Esophagus squamous epithelium (tissue), 4 donors: ENCODE measurements at regions not wholly inside any gene's neighbourhood (a gene's known extent, or its start where the extent isn't known, plus 50 kb on each side); places are given as distances from the start of the nearest gene placed in this dataset.

Experiments
- POLR2A ChIP-seq, 4 donors: fragments of 450-650 bp; IDR thresholded peaks; one replicate each; pipeline ENCODE4 v1.6.1; 2017; ENCODE audit warnings: antibody characterized with exemption in 4 of 4, mild to moderate bottlenecking in 4 of 4, moderate library complexity in 3 of 4
- TF ChIP-seq, protein P1 (sequence below), 6 experiments: fragments of 450-650 bp in 4 of 6; fragments of 200-600 bp in 2 of 6; sonication (generic) in 2 of 6; IDR thresholded peaks; one replicate each; pipeline ENCODE4 v1.5.1; 2016 to 2019; ENCODE audit warnings: antibody characterized with exemption in 6 of 6, mild to moderate bottlenecking in 4 of 6, moderate library complexity in 4 of 6

DNA sequence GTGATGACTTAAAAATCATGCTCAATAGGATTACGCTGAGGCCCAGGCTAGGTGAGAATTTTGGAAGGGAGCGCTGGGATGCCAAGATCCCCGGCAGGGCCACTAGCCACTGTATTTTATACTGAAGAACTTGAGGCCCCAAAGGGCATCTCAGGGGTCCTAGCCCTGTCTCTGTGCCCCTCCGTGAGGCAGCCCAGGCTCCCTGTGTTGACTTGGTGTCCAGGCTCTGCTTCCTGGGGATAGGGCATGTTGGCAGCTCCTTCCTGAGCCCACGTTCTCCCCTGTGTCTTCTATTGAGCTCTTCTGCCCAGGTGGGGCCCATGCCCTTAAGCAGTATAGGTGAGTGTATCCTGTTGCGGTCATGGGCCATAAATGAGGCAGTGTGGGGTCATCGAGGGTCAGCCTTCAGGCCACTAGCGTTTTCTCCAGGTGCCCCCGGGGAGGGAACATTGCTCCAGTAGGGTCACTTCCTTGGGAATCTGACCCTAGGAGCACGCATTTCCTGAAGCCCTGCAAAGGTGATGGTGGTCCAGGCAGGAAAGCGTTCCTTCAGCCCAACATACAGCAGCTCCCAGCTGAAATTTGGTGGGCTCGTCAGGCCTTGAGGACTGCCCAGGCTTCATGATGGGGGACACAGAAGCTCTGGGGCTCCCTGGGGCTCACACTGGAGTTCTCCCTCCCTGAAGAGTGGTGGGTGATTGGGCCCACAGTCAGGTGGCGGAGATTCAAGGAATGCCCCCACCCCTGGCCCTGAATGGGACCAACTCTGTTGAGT is 189.4 kb downstream of the UBE3A start:
- TF ChIP-seq, protein P1, sequence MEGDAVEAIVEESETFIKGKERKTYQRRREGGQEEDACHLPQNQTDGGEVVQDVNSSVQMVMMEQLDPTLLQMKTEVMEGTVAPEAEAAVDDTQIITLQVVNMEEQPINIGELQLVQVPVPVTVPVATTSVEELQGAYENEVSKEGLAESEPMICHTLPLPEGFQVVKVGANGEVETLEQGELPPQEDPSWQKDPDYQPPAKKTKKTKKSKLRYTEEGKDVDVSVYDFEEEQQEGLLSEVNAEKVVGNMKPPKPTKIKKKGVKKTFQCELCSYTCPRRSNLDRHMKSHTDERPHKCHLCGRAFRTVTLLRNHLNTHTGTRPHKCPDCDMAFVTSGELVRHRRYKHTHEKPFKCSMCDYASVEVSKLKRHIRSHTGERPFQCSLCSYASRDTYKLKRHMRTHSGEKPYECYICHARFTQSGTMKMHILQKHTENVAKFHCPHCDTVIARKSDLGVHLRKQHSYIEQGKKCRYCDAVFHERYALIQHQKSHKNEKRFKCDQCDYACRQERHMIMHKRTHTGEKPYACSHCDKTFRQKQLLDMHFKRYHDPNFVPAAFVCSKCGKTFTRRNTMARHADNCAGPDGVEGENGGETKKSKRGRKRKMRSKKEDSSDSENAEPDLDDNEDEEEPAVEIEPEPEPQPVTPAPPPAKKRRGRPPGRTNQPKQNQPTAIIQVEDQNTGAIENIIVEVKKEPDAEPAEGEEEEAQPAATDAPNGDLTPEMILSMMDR (IDR thresholded peaks at IDR 0.05) = no peak
- no peak for TF ChIP-seq POLR2A (IDR thresholded peaks at IDR 0.05)
